HepG2 (cell line): ENCODE measurements at regions not wholly inside any gene's neighbourhood (a gene's known extent, or its start where the extent isn't known, plus 50 kb on each side); places are given as distances from the start of the nearest gene placed in this dataset.

ENCODE experiments used
- CTCF ChIP-seq: sonication (generic); formaldehyde crosslinking; IDR thresholded peaks from 2 replicates; pipeline ENCODE4 v1.5.0; 2020; ENCODE audit warnings: mild to moderate bottlenecking, missing genetic modification reagents, moderate library complexity
- EZH2 ChIP-seq: conservative IDR thresholded peaks from 2 replicates; pipeline ENCODE4 v1.6.1; 2012; ENCODE audit warnings: mild to moderate bottlenecking, low read depth, low read length, moderate library complexity
- POLR2A ChIP-seq, 2 experiments: IDR thresholded peaks; 2 replicates each; pipeline ENCODE4 v1.6.1; 2011; ENCODE audit warnings: low read depth in 2 of 2, low read length in 2 of 2, mild to moderate bottlenecking in 1 of 2, moderate library complexity in 1 of 2; ENCODE audit not compliant: insufficient read depth in 1 of 2

GRCh38 chr13:83577183-83577582, 305.1 kb downstream of the SLITRK1 start:
- no peak for TF ChIP-seq EZH2
- TF ChIP-seq POLR2A (IDR thresholded peaks at IDR 0.05; ENCODE audit: insufficient read depth in 1 of 2, low read depth in 2 of 2, low read length in 2 of 2): no peak
- TF ChIP-seq CTCF: no peak
